Calu3 (cell line): ENCODE measurements at regions not wholly inside any gene's neighbourhood (a gene's known extent, or its start where the extent isn't known, plus 50 kb on each side); places are given as distances from the start of the nearest gene placed in this dataset.

Experiments
- BruUV-seq: library from RNA; stranded (reverse); fragments of 400-500 nt; replicated peaks from 2 replicates; lab custom pipeline; 2021; lab: Mats Ljungman, UMichigan
- CTCF ChIA-PET: fragments of 300-600 bp; sonication (Branson Sonifier 250); formaldehyde crosslinking; loops from one replicate; lab custom pipeline; 2022; ENCODE audit warnings: antibody characterized with exemption; lab: Charles Lee
- DNase-seq: peaks from one replicate; pipeline ENCODE4 v3.0.0; 2022
- H3K27ac Mint-ChIP-seq: one replicate; pipeline ENCODE4 v1.8.0; 2022; ENCODE audit warnings: mixed read lengths; ENCODE audit not compliant: unreplicated experiment
- H3K27me3 Mint-ChIP-seq: one replicate; pipeline ENCODE4 v1.8.0; 2022; ENCODE audit warnings: mixed read lengths; ENCODE audit not compliant: unreplicated experiment
- H3K36me3 Mint-ChIP-seq: one replicate; pipeline ENCODE4 v1.8.0; 2022; ENCODE audit warnings: mild to moderate bottlenecking, moderate library complexity, mixed read lengths; ENCODE audit not compliant: insufficient read depth, unreplicated experiment
- H3K4me1 Mint-ChIP-seq: one replicate; pipeline ENCODE4 v1.8.0; 2022; ENCODE audit warnings: mild to moderate bottlenecking, low read depth, mixed read lengths; ENCODE audit not compliant: unreplicated experiment
- H3K4me3 Mint-ChIP-seq: one replicate; pipeline ENCODE4 v1.8.0; 2022; ENCODE audit warnings: mild to moderate bottlenecking, low read depth, moderate library complexity, mixed read lengths; ENCODE audit not compliant: unreplicated experiment
- H3K9me3 Mint-ChIP-seq: one replicate; pipeline ENCODE4 v1.8.0; 2022; ENCODE audit warnings: low read depth, mixed read lengths; ENCODE audit not compliant: unreplicated experiment
- intact Hi-C: fragments of 100-400 bp; cut with micrococcal nuclease; formaldehyde crosslinking; loops from one replicate; pipeline ENCODE4 v1.10.0; 2022; ENCODE audit not compliant: unreplicated experiment
- TF ChIP-seq, protein P1 (sequence below): fragments of 200-600 bp; IDR thresholded peaks from one replicate; pipeline ENCODE4 v1.8.0; 2022; ENCODE audit warnings: antibody characterized with exemption; ENCODE audit not compliant: unreplicated experiment

DNA sequence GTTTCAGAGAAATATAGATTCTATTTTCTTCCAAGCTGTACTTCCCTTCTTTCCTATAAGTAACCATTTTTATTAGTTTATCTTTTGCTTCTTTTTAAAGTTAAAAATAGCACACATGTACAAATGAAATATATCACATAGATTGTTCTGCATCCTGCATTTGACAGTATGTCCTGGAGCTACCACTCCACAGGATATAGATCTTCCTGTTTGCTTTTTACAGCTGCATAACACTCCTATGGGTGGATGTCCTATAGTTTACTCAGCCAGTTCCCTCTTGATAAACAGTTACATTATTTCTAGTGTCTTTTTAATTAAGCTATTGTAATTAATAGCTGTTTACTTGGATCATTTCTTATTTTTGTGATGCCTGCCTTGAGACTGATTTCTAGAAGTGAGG, 301.6 kb upstream of the DDX53 start:
- Mint-ChIP-seq H3K4me3 (no peak overlapping the region), H3K36me3 (no peaks in the 10 kb centered on the region), H3K27ac (no peak overlapping the region), H3K9me3 (peaks cover 5% of the 10 kb centered on the region), H3K4me1 (no peaks in the 10 kb centered on the region), H3K27me3 (no peaks in the 10 kb centered on the region)
- DNase-seq: no peak
- no TSS peak for BruUV-seq
- TF ChIP-seq, protein P1, sequence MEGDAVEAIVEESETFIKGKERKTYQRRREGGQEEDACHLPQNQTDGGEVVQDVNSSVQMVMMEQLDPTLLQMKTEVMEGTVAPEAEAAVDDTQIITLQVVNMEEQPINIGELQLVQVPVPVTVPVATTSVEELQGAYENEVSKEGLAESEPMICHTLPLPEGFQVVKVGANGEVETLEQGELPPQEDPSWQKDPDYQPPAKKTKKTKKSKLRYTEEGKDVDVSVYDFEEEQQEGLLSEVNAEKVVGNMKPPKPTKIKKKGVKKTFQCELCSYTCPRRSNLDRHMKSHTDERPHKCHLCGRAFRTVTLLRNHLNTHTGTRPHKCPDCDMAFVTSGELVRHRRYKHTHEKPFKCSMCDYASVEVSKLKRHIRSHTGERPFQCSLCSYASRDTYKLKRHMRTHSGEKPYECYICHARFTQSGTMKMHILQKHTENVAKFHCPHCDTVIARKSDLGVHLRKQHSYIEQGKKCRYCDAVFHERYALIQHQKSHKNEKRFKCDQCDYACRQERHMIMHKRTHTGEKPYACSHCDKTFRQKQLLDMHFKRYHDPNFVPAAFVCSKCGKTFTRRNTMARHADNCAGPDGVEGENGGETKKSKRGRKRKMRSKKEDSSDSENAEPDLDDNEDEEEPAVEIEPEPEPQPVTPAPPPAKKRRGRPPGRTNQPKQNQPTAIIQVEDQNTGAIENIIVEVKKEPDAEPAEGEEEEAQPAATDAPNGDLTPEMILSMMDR: no peak
- CTCF ChIA-PET: no interaction called here
- intact Hi-C loops: no loop called here

DNA sequence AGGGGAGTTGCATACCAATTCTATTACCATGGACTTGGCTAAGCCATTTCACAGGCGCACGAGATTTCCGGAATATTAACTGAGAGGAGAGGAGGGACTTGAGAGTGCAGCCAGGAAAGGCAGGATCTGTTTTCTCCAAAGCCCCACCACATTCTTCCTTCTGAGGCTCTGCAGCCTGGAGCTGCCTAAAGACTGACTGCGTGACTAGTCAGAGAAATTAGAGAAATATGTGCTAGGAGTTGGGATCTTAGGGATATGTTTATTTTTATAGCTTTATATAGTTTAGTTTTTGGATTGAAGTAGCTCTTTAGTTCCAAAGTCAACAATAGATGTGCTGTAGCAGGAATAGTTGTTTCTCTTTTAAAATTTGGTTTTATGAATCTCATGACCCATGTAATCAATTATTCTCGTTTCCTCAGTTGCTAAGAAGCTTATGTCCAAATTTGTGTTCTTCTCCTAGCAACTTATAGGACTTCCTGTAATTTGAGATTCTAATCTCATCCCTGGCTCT, 300.1 kb upstream of the DDX53 start:
- Mint-ChIP-seq H3K4me3 (no peak overlapping the region), H3K27ac (no peak overlapping the region), H3K4me1 (no peaks in the 10 kb centered on the region), H3K36me3 (no peaks in the 10 kb centered on the region), H3K27me3 (no peaks in the 10 kb centered on the region), H3K9me3 (peaks cover 9% of the 10 kb centered on the region)
- no TSS peak for BruUV-seq
- CTCF ChIA-PET: no interaction called here
- DNase-seq: no peak
- intact Hi-C loops: no loop called here
- TF ChIP-seq, protein P1: no peak

DNA sequence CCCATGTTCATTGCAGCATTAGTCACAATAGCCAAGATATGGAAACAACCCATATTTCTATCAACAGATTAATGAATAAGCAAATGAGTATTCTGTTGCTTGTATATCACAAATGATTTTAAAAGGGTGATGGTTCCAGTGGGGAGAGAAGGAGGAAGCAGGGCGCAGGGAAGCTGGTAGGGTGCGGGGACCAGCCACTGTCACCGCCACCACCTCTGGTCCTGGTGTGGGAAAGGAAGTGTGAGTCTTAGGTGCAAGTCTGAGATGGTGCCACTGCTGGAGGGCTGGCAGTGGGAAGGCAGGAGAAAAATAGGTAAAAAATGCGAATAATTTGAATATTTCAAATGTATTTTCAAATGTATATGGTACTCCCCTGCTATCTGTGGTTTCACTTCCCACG, 286.8 kb upstream of the DDX53 start:
- no TSS peak for BruUV-seq
- TF ChIP-seq, protein P1: no peak
- CTCF ChIA-PET: no interaction called here
- Mint-ChIP-seq H3K36me3 (no peaks in the 10 kb centered on the region), H3K27me3 (no peaks in the 10 kb centered on the region), H3K27ac (no peak overlapping the region), H3K4me1 (no peaks in the 10 kb centered on the region), H3K9me3 (peaks cover 11% of the 10 kb centered on the region), H3K4me3 (no peak overlapping the region)
- DNase-seq: no peak
- intact Hi-C loops: no loop called here

DNA sequence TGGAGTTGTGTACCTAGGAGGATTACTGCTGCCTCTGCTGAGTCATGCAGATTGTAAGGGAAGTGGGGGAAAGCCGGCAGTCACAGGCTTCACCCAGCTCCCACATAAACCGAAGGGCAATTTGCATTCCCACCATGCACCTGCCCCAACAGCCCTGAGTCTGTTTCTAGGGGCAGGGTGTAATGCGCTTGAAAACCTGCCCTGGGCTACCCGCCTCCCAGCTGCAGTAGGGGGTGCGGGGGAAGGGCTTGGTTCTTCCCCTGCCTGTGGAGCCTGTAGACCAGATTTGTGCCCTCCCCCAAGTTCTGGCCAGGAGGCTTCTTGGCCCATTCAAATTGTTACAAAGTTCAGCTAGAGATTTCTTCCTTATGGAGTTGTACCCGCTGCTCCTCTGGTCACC, 269.2 kb upstream of the DDX53 start:
- Mint-ChIP-seq H3K4me3 (no peak overlapping the region), H3K4me1 (no peaks in the 10 kb centered on the region), H3K27ac (no peak overlapping the region), H3K36me3 (no peaks in the 10 kb centered on the region), H3K27me3 (no peaks in the 10 kb centered on the region), H3K9me3 (peaks cover 14% of the 10 kb centered on the region)
- BruUV-seq: no TSS peak
- DNase-seq: no peak
- TF ChIP-seq, protein P1: no peak
- CTCF ChIA-PET: no interaction called here
- intact Hi-C loops: no loop called here
